Fibroblast of mammary gland (primary cell): ENCODE measurements at regions not wholly inside any gene's neighbourhood (a gene's known extent, or its start where the extent isn't known, plus 50 kb on each side); places are given as distances from the start of the nearest gene placed in this dataset.

Experiments
- DNase-seq: peaks from one replicate; pipeline ENCODE4 v3.0.0-alpha.2; 2010; ENCODE audit warnings: low read depth
- H3K4me3 ChIP-seq: 2 replicates; pipeline ENCODE4 v1.5.1; 2011; ENCODE audit warnings: low read depth, mild to moderate bottlenecking, low read length, moderate library complexity; ENCODE audit not compliant: control insufficient read depth
- CTCF ChIP-seq: conservative IDR thresholded peaks from 2 replicates; pipeline ENCODE4 v1.5.1; 2011; ENCODE audit warnings: low read depth, low read length, inconsistent platforms; ENCODE audit not compliant: control insufficient read depth, insufficient read depth

DNA sequence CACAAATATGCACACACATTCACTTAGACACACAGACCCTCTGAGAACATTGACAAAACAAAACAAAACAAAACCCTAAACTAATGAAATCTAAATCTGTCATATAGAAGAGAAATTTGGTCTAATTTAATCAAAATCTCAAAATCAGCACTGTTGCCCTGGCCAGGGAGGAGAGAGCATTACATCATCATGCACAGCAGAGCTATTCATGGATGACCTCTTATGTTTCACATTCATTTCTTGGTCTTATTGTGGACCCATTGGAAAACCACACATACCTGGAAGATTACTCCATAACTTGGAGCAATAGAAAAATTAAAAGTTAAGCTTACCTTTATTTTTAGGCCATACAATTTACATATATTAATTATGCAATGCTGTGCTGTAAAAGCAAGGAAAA is 1223.6 kb upstream of the GJE1 start:
- H3K4me3 ChIP-seq, result no peak overlapping the region
- TF ChIP-seq CTCF, result no peak
- DNase-seq, result peak; percentile 43

DNA sequence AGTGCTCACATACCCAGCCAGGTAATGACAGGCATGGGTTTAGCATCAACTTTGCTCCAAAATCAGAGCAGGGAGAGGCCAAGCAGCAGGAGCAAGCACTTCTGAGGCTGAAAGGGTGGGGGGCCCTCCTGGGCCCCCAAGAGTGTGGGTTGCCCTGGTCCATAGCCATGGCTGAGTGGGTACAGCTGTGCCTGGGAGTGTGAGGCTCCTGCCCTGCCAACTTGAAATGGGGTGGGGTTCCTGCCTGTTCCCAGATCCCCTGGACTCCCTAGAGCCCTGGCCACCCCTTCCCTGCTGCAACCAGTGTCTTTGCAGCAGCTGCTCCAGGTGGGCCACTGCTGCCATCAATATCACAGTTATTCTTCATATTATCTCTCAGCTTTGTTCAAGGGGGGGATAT is 1224.2 kb upstream of the GJE1 start:
- no peak for DNase-seq
- no peak for TF ChIP-seq CTCF
- no peak overlapping the region for H3K4me3 ChIP-seq

GRCh38 chr6:140907235-140907634 is 1225.5 kb upstream of the GJE1 start:
- no peak overlapping the region for H3K4me3 ChIP-seq
- DNase-seq, result no peak
- no peak for TF ChIP-seq CTCF

GRCh38 chr6:140905724-140906123 is 1227.0 kb upstream of the GJE1 start:
- no peak overlapping the region for H3K4me3 ChIP-seq
- no peak for TF ChIP-seq CTCF
- no peak for DNase-seq

DNA sequence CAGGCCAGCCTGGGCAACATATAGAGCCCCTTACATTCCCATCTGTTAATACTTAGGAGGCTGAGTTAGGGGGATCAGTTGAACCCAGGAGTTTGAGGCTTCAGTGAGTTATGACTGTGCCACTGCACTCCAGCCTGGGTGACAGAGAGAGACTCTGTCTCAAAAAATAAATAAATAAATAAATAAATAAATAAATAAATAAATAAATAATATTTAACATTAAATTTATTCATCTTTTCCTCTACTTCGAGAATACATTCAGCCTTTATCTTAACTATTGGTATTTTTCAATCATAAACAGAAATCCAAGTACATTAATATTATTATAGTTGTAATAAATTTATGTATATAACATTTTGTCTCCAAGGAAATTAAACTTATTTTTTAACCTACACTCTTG is 1227.7 kb upstream of the GJE1 start:
- TF ChIP-seq CTCF, result no peak
- no peak overlapping the region for H3K4me3 ChIP-seq
- DNase-seq, result no peak

- DNase-seq, result no peak
- no peak overlapping the region for H3K4me3 ChIP-seq
- TF ChIP-seq CTCF, result no peak
Measured at GRCh38 chr6:140897804-140898573, 1234.7 kb upstream of the GJE1 start.
